CD4-positive, alpha-beta T cell treated with Interleukin-12 subunit alpha and Interleukin-12 subunit beta, for 1 hour (primary cell): ENCODE measurements at regions not wholly inside any gene's neighbourhood (a gene's known extent, or its start where the extent isn't known, plus 50 kb on each side); places are given as distances from the start of the nearest gene placed in this dataset.
"Not testable (repeated sequence)": the region's sequence is repeated elsewhere in the genome, so short reads cannot be mapped to it uniquely, and the experiment has no call there.

Source experiments
- DNase-seq: peaks from one replicate; pipeline ENCODE4 v3.0.0-alpha.2; 2020

- DNase-seq = no peak
Observed at GRCh38 chr4:132269303-132269990, 879.6 kb upstream of the PCDH10 start.

- no peak for DNase-seq
Observed at GRCh38 chr4:132275583-132276121, 873.4 kb upstream of the PCDH10 start.

GRCh38 chr4:132276185-132276584 is 872.9 kb upstream of the PCDH10 start:
- DNase-seq = no peak

- no peak for DNase-seq
Observed at GRCh38 chr4:132276989-132277388, 872.1 kb upstream of the PCDH10 start.

GRCh38 chr4:132281733-132282132 is 867.4 kb upstream of the PCDH10 start:
- DNase-seq = no peak

GRCh38 chr4:132284910-132285426 is 864.1 kb upstream of the PCDH10 start:
- no peak for DNase-seq

- DNase-seq = no peak
Observed at GRCh38 chr4:132297346-132297745, 851.7 kb upstream of the PCDH10 start.

- no peak for DNase-seq
Observed at GRCh38 chr4:132299841-132300240, 849.3 kb upstream of the PCDH10 start.

GRCh38 chr4:132312521-132312920 is 836.6 kb upstream of the PCDH10 start:
- DNase-seq = no peak

- no peak for DNase-seq
Observed at GRCh38 chr4:132313852-132314251, 835.2 kb upstream of the PCDH10 start.

GRCh38 chr4:132316738-132317137 is 832.4 kb upstream of the PCDH10 start:
- no peak for DNase-seq

GRCh38 chr4:132317923-132318322 is 831.2 kb upstream of the PCDH10 start:
- no peak for DNase-seq

- no peak for DNase-seq
Observed at GRCh38 chr4:132328761-132329160, 820.3 kb upstream of the PCDH10 start.

GRCh38 chr4:132330994-132331393 is 818.1 kb upstream of the PCDH10 start:
- DNase-seq = no peak

- no peak for DNase-seq
Observed at GRCh38 chr4:132332932-132333723, 816.0 kb upstream of the PCDH10 start.

GRCh38 chr4:132333724-132334047 is 815.4 kb upstream of the PCDH10 start:
- DNase-seq = no peak

GRCh38 chr4:132334081-132334480 is 815.0 kb upstream of the PCDH10 start:
- DNase-seq = no peak

GRCh38 chr4:132344924-132345828 is 803.9 kb upstream of the PCDH10 start:
- no peak for DNase-seq

GRCh38 chr4:132346016-132346415 is 803.1 kb upstream of the PCDH10 start:
- no peak for DNase-seq

GRCh38 chr4:132351606-132352005 is 797.5 kb upstream of the PCDH10 start:
- DNase-seq = not testable (repeated sequence)

GRCh38 chr4:132382243-132382642 is 766.9 kb upstream of the PCDH10 start:
- DNase-seq = no peak

GRCh38 chr4:132383571-132384199 is 765.4 kb upstream of the PCDH10 start:
- DNase-seq = no peak

- DNase-seq = no peak
Observed at GRCh38 chr4:132384709-132385108, 764.4 kb upstream of the PCDH10 start.
